HL-60 (cell line): ENCODE measurements at regions not wholly inside any gene's neighbourhood (a gene's known extent, or its start where the extent isn't known, plus 50 kb on each side); places are given as distances from the start of the nearest gene placed in this dataset.

Experiments
- DNase-seq, 2 experiments: peaks; one replicate each; pipeline ENCODE4 v3.0.0-alpha.2; 2010 to 2020; ENCODE audit warnings: low read depth in 1 of 2, low spot score in 1 of 2
- H3K27ac ChIP-seq: fragments of 250-450 bp; sonication (Bioruptor Pico); replicated peaks from 2 replicates; pipeline ENCODE4 v1.5.1; 2020; ENCODE audit warnings: mild to moderate bottlenecking, moderate library complexity
- H3K27me3 ChIP-seq: fragments of 250-450 bp; sonication (Bioruptor Pico); 2 replicates; pipeline ENCODE4 v1.5.1; 2021; ENCODE audit warnings: mild to moderate bottlenecking, moderate library complexity; ENCODE audit not compliant: insufficient read depth, poor library complexity, severe bottlenecking
- H3K4me3 ChIP-seq: replicated peaks from 2 replicates; pipeline ENCODE4 v1.5.1; 2011; ENCODE audit warnings: mild to moderate bottlenecking, control low read depth, low read length; ENCODE audit not compliant: insufficient read depth
- GABPA ChIP-seq: IDR thresholded peaks from 2 replicates; pipeline ENCODE4 v1.6.1; 2012; ENCODE audit warnings: low read depth
- POLR2AphosphoS5 ChIP-seq: IDR thresholded peaks from 2 replicates; pipeline ENCODE4 v1.6.1; 2012; ENCODE audit warnings: low read depth
- SPI1 ChIP-seq: IDR thresholded peaks from 2 replicates; pipeline ENCODE4 v1.6.1; 2012; ENCODE audit warnings: low read depth, mild to moderate bottlenecking, borderline replicate concordance
- TF ChIP-seq, protein P1 (sequence below): IDR thresholded peaks from one replicate; pipeline ENCODE4 v1.5.1; 2011; ENCODE audit warnings: low read length, control low read depth, inconsistent platforms; ENCODE audit not compliant: insufficient read depth
- TF ChIP-seq, protein P2 (sequence below): IDR thresholded peaks from 2 replicates; pipeline ENCODE4 v1.6.1; 2012; ENCODE audit warnings: low read depth; ENCODE audit not compliant: insufficient replicate concordance

DNA sequence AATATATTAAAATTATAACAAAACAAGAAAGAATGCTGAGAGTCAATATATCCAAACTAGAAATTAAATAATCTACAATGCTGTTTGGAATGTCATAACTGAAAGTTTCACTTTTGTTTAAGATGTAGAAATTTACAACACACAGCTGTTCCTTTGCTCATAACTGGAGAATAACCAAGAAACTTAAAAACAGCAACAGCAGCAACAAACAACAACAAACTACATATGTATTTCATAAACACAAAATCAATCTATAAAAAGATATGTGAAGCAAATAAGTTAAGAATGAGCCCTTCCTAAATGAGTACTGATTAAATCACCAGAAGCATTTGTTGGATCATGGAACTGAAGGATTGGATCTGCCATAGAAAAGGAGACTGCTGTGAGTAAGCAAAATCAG is 456.5 kb upstream of the ZNF804A start:
- no peak overlapping the region for H3K4me3 ChIP-seq
- DNase-seq = no peak

DNA sequence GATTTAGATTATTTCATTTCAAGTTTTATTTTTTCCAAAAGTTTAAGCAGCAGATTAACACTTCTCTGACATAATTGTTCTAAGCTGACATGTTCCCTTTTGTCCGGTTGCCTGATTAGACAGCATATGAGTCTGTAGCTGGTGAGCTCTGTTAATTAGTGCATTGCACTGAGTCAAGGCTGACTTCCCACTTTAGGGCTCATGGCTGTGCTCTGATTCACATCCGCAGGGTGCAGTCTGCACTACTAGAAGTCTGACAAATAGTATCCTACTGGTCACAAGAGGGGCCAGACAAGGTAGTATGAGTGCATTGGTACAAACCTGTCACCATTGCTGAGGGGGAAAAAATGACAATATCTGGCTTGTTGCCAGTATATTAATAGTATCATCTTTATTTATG is 443.9 kb upstream of the ZNF804A start:
- no peaks in the 10 kb centered on the region for H3K27me3 ChIP-seq
- H3K4me3 ChIP-seq = no peak overlapping the region
- no peak overlapping the region for H3K27ac ChIP-seq
- DNase-seq = no peak
- no peak for TF ChIP-seq POLR2AphosphoS5
- no peak for TF ChIP-seq GABPA
- no peak for TF ChIP-seq SPI1
- TF ChIP-seq, protein P1, sequence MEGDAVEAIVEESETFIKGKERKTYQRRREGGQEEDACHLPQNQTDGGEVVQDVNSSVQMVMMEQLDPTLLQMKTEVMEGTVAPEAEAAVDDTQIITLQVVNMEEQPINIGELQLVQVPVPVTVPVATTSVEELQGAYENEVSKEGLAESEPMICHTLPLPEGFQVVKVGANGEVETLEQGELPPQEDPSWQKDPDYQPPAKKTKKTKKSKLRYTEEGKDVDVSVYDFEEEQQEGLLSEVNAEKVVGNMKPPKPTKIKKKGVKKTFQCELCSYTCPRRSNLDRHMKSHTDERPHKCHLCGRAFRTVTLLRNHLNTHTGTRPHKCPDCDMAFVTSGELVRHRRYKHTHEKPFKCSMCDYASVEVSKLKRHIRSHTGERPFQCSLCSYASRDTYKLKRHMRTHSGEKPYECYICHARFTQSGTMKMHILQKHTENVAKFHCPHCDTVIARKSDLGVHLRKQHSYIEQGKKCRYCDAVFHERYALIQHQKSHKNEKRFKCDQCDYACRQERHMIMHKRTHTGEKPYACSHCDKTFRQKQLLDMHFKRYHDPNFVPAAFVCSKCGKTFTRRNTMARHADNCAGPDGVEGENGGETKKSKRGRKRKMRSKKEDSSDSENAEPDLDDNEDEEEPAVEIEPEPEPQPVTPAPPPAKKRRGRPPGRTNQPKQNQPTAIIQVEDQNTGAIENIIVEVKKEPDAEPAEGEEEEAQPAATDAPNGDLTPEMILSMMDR = no peak
- TF ChIP-seq, protein P2, sequence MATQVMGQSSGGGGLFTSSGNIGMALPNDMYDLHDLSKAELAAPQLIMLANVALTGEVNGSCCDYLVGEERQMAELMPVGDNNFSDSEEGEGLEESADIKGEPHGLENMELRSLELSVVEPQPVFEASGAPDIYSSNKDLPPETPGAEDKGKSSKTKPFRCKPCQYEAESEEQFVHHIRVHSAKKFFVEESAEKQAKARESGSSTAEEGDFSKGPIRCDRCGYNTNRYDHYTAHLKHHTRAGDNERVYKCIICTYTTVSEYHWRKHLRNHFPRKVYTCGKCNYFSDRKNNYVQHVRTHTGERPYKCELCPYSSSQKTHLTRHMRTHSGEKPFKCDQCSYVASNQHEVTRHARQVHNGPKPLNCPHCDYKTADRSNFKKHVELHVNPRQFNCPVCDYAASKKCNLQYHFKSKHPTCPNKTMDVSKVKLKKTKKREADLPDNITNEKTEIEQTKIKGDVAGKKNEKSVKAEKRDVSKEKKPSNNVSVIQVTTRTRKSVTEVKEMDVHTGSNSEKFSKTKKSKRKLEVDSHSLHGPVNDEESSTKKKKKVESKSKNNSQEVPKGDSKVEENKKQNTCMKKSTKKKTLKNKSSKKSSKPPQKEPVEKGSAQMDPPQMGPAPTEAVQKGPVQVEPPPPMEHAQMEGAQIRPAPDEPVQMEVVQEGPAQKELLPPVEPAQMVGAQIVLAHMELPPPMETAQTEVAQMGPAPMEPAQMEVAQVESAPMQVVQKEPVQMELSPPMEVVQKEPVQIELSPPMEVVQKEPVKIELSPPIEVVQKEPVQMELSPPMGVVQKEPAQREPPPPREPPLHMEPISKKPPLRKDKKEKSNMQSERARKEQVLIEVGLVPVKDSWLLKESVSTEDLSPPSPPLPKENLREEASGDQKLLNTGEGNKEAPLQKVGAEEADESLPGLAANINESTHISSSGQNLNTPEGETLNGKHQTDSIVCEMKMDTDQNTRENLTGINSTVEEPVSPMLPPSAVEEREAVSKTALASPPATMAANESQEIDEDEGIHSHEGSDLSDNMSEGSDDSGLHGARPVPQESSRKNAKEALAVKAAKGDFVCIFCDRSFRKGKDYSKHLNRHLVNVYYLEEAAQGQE = no peak

More for the DNA sequence above, 456.5 kb upstream of the ZNF804A start:
- H3K27ac ChIP-seq = no peak overlapping the region
- TF ChIP-seq, protein P2 = no peak
- no peak for TF ChIP-seq SPI1
- H3K27me3 ChIP-seq = no peaks in the 10 kb centered on the region

DNA sequence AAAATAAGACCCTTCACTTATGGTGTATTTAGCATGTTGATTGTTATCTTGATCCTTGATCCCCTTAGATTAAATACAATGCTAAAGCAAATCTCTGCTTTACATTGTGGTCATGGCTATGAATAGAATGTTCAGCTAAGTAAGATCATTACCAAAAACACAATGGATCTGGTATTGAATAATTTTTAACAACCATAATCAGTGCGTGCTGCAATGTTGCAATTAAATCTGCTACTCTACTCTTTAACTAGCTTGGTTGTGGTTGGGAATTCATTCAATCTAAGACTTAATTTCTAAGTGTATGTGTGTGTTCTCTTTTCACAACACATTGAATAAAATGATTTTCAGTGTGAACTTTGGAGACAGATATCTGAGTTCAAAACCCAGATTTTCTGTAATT is 442.5 kb upstream of the ZNF804A start:
- Histone ChIP-seq H3K27me3 (no peaks in the 10 kb centered on the region), H3K27ac (no peak overlapping the region), H3K4me3 (no peak overlapping the region)
- TF ChIP-seq SPI1 = no peak
- TF ChIP-seq, protein P2 = no peak
- no peak for TF ChIP-seq GABPA
- TF ChIP-seq, protein P1 = no peak
- no peak for TF ChIP-seq POLR2AphosphoS5
- no peak for DNase-seq

DNA sequence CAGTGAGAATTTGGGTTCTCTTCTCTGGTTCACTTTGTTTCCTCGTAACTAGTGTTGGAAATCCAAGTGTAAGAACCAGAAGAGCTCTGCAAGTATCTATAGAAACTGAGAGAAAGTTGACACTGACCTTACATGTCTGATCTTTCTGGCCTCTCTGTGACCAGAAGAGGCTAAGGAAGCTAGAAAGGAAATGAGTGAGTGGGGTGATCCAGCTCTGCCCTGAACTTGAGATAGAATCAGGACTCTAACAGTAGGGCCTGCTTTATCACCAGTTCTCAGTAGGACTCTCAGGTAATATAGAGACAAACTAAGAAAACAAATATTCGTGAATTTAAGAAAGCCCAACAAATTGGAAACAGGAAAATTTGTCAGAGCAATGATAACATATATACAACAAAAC is 441.2 kb upstream of the ZNF804A start:
- no peak overlapping the region for H3K4me3 ChIP-seq
- TF ChIP-seq, protein P1 = no peak
- TF ChIP-seq GABPA (no peak), POLR2AphosphoS5 (no peak), SPI1 (no peak)
- TF ChIP-seq, protein P2 = no peak
- DNase-seq = no peak
- H3K27me3 ChIP-seq = no peaks in the 10 kb centered on the region
- no peak overlapping the region for H3K27ac ChIP-seq
